ENCODE measurements at regions not wholly inside any gene's neighbourhood (a gene's known extent, or its start where the extent isn't known, plus 50 kb on each side); places are given as distances from the start of the nearest gene placed in this dataset.

DNA sequence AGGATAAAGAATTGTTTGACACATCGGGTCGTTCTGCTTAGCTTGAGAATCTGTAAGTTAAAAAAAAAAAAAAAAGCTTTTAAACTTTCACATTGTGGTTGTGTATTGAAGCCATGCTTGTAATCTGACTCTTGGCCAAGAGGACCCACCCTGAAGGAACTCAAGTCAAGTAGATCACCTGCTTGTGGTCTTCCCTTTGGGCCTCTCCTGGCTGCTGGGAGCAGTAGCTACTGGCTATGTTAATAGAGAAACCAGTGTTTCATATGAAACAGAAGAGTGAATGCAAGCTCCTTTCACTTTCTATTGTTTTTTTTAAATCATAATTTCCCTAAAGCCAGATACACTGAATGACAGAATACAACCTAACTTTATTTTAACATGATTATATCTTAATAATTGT lies 402.4 kb upstream of the NDST4 start:
- TF ChIP-seq, protein P1, sequence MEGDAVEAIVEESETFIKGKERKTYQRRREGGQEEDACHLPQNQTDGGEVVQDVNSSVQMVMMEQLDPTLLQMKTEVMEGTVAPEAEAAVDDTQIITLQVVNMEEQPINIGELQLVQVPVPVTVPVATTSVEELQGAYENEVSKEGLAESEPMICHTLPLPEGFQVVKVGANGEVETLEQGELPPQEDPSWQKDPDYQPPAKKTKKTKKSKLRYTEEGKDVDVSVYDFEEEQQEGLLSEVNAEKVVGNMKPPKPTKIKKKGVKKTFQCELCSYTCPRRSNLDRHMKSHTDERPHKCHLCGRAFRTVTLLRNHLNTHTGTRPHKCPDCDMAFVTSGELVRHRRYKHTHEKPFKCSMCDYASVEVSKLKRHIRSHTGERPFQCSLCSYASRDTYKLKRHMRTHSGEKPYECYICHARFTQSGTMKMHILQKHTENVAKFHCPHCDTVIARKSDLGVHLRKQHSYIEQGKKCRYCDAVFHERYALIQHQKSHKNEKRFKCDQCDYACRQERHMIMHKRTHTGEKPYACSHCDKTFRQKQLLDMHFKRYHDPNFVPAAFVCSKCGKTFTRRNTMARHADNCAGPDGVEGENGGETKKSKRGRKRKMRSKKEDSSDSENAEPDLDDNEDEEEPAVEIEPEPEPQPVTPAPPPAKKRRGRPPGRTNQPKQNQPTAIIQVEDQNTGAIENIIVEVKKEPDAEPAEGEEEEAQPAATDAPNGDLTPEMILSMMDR (IDR thresholded peaks at IDR 0.05), result no peak
- TF ChIP-seq POLR2A (IDR thresholded peaks at IDR 0.05) (no peak), POLR2AphosphoS5 (IDR thresholded peaks at IDR 0.05; ENCODE audit: insufficient read depth in 1 of 2, low read depth in 1 of 2) (no peak)

Data from vagina (tissue), 2 donors.